Heart left ventricle (tissue), 13 donors: ENCODE measurements at regions not wholly inside any gene's neighbourhood (a gene's known extent, or its start where the extent isn't known, plus 50 kb on each side); places are given as distances from the start of the nearest gene placed in this dataset.

Experiments used
- CTCF ChIP-seq, 12 donors: fragments of 200-600 bp; sonication (generic) in 4 of 12; IDR thresholded peaks; one replicate each; pipeline versions ENCODE4 v1.5.0 to v1.8.0; 2018 to 2022; ENCODE audit warnings: antibody characterized with exemption in 12 of 12, mild to moderate bottlenecking in 5 of 12
- POLR2A ChIP-seq, 2 donors: fragments of 450-650 bp; IDR thresholded peaks; one replicate each; pipeline ENCODE4 v1.6.1; 2017; ENCODE audit warnings: antibody characterized with exemption in 2 of 2, mild to moderate bottlenecking in 2 of 2, moderate library complexity in 2 of 2
- donor health status: ischemic (EF 13 %, LVEDD 7.1; RV severe dilation, severe dysfunction).
- donor health status: DM: no; HTN: yes; CAD: no.
- donor health status: DM: no; HTN: no; CAD: no.
- donor health status: ischemic (EF 25% LVEDD 6.9; RV normal size, moderate dysfunction).
- donor health status: ischemic (EF 25% LVEDD 5.7; RV mildly dilated, moderate dysfunction).
- donor health status: ischemic (EF 35%, LVEDD 5.7; RV mildly dilated, moderate dysfunction).
- donor health status: nonischemic (EF 11% LVEDD 7.7; RV severe dilation, severe dysfunction).
- donor health status: DM: yes; HTN: yes; CAD: no.
- donor health status: PGD.
- donor health status: ischemic (EF 29% LVEDD 5.4; RV normal size, mild dysfunction).
- donor health status: nonischemic (EF 23%, LVEDD 6.1; RV moderate dilation, normal function).

GRCh38 chr3:184511741-184512140 lies 49.8 kb upstream of the EPHB3 start:
- TF ChIP-seq POLR2A (IDR thresholded peaks at IDR 0.05), result no peak
- no peak for TF ChIP-seq CTCF (IDR thresholded peaks at IDR 0.05)
